ENCODE measurements at regions not wholly inside any gene's neighbourhood (a gene's known extent, or its start where the extent isn't known, plus 50 kb on each side); places are given as distances from the start of the nearest gene placed in this dataset.

GRCh38 chr22:49462291-49462690 lies 365.4 kb downstream of the BRD1 start:
- no peak for FAIRE-seq
- Histone ChIP-seq H3K27me3 (ENCODE audit: control insufficient read depth in 1 of 2, insufficient read depth in 2 of 2, low read length in 2 of 2) (peaks cover 5 to 69% of the 10 kb centered on the region in 2 experiments), H2AFZ (ENCODE audit: low read length) (no peak overlapping the region), H3K4me3 (replicated peaks in 1 of 3; ENCODE audit: insufficient read depth in 1 of 3, low read depth in 2 of 3, low read length in 3 of 3) (no peak overlapping the region), H3K9ac (ENCODE audit: insufficient read depth, low read depth, low read length) (no peak overlapping the region), H3K36me3 (replicated peaks in 1 of 2; ENCODE audit: control insufficient read depth in 1 of 2, insufficient read depth in 2 of 2, low read length in 2 of 2) (no peaks in the 10 kb centered on the region), H3K4me2 (ENCODE audit: low read depth, low read length) (no peak overlapping the region), H3K9me3 (ENCODE audit: low read length) (no peaks in the 10 kb centered on the region), H4K20me1 (ENCODE audit: insufficient read depth, low read length) (no peaks in the 10 kb centered on the region), H3K4me1 (ENCODE audit: insufficient read depth, low read length) (no peaks in the 10 kb centered on the region), H3K27ac (ENCODE audit: extremely low read length, insufficient read depth, low read length) (no peak overlapping the region), H3K79me2 (ENCODE audit: insufficient read depth, low read length) (no peaks in the 10 kb centered on the region)
- DNase-seq (ENCODE audit: low spot score): no peak
- no TSS peak for BruUV-seq (replicated peaks)
- ChIA-PET CTCF (ENCODE audit: low intra/inter-chr PET ratio, low total read pairs) (no interaction called here), POLR2A (no interaction called here)
- TF ChIP-seq ZNF124 (CRISPR knock-in tag; IDR thresholded peaks at IDR 0.05) (no peak), BCLAF1 (IDR thresholded peaks at IDR 0.05) (no peak), TRIM24 (CRISPR knock-in tag; IDR thresholded peaks at IDR 0.05) (no peak), ZNF749 (CRISPR knock-in tag; IDR thresholded peaks at IDR 0.05; ENCODE audit: borderline replicate concordance) (no peak), KDM6A (CRISPR knock-in tag; IDR thresholded peaks at IDR 0.05; ENCODE audit: low read depth) (no peak)
- in situ Hi-C loops (cut with HindIII; ENCODE audit: extremely low pct_ligation_motif_present, low pct_unique_long_range_greater_than_20kb): no loop called here
- no peak for ATAC-seq
- 45% methylated on average over 13 of the region's 13 CpGs for WGBS (ENCODE audit: low lambda C conversion rate)
- intact Hi-C loops (cut with micrococcal nuclease; ENCODE audit: unreplicated experiment): no loop called here

GRCh38 chr22:49461674-49462073 lies 366.0 kb downstream of the BRD1 start:
- 23% methylated on average over 17 of the region's 19 CpGs for WGBS (ENCODE audit: low lambda C conversion rate)
- peaks cover 5 to 67% of the 10 kb centered on the region in 2 experiments for H3K27me3 ChIP-seq (ENCODE audit: control insufficient read depth in 1 of 2, insufficient read depth in 2 of 2, low read length in 2 of 2)
- H2AFZ ChIP-seq (ENCODE audit: low read length): no peak overlapping the region
- no peaks in the 10 kb centered on the region for H3K36me3 ChIP-seq (replicated peaks in 1 of 2; ENCODE audit: control insufficient read depth in 1 of 2, insufficient read depth in 2 of 2, low read length in 2 of 2)
- FAIRE-seq (no peak), ATAC-seq (no peak), DNase-seq (ENCODE audit: low spot score) (no peak)
- H4K20me1 ChIP-seq (ENCODE audit: insufficient read depth, low read length): no peaks in the 10 kb centered on the region
- no peaks in the 10 kb centered on the region for H3K9me3 ChIP-seq (ENCODE audit: low read length)
- intact Hi-C loops (cut with micrococcal nuclease; ENCODE audit: unreplicated experiment): no loop called here
- no peaks in the 10 kb centered on the region for H3K79me2 ChIP-seq (ENCODE audit: insufficient read depth, low read length)
- no peaks in the 10 kb centered on the region for H3K4me1 ChIP-seq (ENCODE audit: insufficient read depth, low read length)
- no peak overlapping the region for H3K4me3 ChIP-seq (replicated peaks in 1 of 3; ENCODE audit: insufficient read depth in 1 of 3, low read depth in 2 of 3, low read length in 3 of 3)
- no peak overlapping the region for H3K9ac ChIP-seq (ENCODE audit: insufficient read depth, low read depth, low read length)
- POLR2A ChIA-PET: no interaction called here
- no TSS peak for BruUV-seq (replicated peaks)
- H3K27ac ChIP-seq (ENCODE audit: extremely low read length, insufficient read depth, low read length): no peak overlapping the region
- no peak overlapping the region for H3K4me2 ChIP-seq (ENCODE audit: low read depth, low read length)
- in situ Hi-C loops (cut with HindIII; ENCODE audit: extremely low pct_ligation_motif_present, low pct_unique_long_range_greater_than_20kb): no loop called here
- CTCF ChIA-PET (ENCODE audit: low intra/inter-chr PET ratio, low total read pairs): no interaction called here
- TF ChIP-seq BRCA1 (CRISPR knock-in tag; IDR thresholded peaks at IDR 0.05) (no peak), ZNF446 (CRISPR knock-in tag; IDR thresholded peaks at IDR 0.05) (no peak), ZNF354B (CRISPR knock-in tag; IDR thresholded peaks at IDR 0.05) (no peak), TERF1 (CRISPR knock-in tag; IDR thresholded peaks at IDR 0.05) (no peak), ARID4A (CRISPR knock-in tag; IDR thresholded peaks at IDR 0.05; ENCODE audit: borderline replicate concordance) (no peak), MIER3 (CRISPR knock-in tag; IDR thresholded peaks at IDR 0.05; ENCODE audit: borderline replicate concordance) (no peak)

All from HepG2 (cell line).